Omental fat pad (tissue), 3 donors: ENCODE measurements at regions not wholly inside any gene's neighbourhood (a gene's known extent, or its start where the extent isn't known, plus 50 kb on each side); places are given as distances from the start of the nearest gene placed in this dataset.

ENCODE experiments used
- ATAC-seq: fragments of 150-250 bp; one replicate; pipeline ENCODE4 v1.9.1; 2016; ENCODE audit warnings: mild to moderate bottlenecking, moderate library complexity; ENCODE audit not compliant: low FRiP score
- DNase-seq: peaks from one replicate; pipeline ENCODE4 v3.0.0-alpha.2; 2019; ENCODE audit warnings: low spot score
- CTCF ChIP-seq, 3 donors: fragments of 450-650 bp; IDR thresholded peaks; one replicate each; pipeline ENCODE4 v1.5.1; 2016 to 2017; ENCODE audit warnings: antibody characterized with exemption in 3 of 3, mild to moderate bottlenecking in 3 of 3, moderate library complexity in 2 of 3

DNA sequence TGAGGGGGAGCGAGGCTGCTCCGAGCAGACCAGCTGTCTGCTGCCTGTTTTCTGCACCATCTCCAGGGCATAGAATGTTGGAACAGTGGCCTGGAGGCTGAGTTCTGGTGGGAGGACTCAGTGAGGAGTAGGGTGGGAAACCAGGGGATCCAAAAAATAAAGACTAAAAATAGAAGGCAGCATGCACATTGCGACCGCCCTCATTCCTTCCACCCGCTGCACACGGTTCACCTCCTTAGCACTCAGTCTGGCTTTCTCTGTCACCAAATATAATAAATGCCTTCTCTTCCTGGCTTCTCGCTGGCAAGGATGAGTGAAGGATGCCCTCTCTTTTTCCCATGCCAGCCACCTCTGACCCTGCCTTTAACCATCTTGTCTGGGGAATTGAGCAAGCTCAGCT, 146.2 kb downstream of the AACS start:
- no peak for DNase-seq
- no peak for TF ChIP-seq CTCF (IDR thresholded peaks at IDR 0.05)
- ATAC-seq = peak; percentile 23

DNA sequence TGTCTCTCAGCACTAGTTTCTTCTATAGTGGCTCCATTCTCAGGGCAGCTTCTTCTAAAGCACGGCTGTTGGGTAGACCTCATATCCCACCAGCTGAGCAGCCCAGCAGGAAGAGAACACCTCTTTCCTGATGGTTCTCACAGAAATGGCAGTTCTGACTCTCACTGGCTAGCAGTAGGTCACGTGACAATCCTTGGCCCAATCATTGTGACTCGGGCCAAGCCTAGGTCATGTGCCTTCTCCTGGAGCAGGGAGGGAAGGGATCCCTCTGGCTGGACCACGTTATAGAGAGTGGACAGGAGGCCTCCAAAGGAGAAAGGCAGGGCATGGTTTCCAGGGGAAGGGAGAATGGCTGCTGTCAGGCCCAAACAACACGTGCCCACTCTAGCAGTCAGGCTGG, 149.1 kb downstream of the AACS start:
- TF ChIP-seq CTCF (IDR thresholded peaks at IDR 0.05) = no peak
- ATAC-seq (no peak), DNase-seq (no peak)

GRCh38 chr12:125216756-125217155, 151.5 kb downstream of the AACS start:
- DNase-seq = no peak
- no peak for TF ChIP-seq CTCF (IDR thresholded peaks at IDR 0.05)
- ATAC-seq = no peak

- no peak for TF ChIP-seq CTCF (IDR thresholded peaks at IDR 0.05)
- DNase-seq (no peak), ATAC-seq (no peak)
Observed at GRCh38 chr12:125217308-125217707, 152.1 kb downstream of the AACS start.

- no peak for DNase-seq
- no peak for TF ChIP-seq CTCF (IDR thresholded peaks at IDR 0.05)
- no peak for ATAC-seq
Observed at GRCh38 chr12:125218952-125219351, 153.7 kb downstream of the AACS start.

DNA sequence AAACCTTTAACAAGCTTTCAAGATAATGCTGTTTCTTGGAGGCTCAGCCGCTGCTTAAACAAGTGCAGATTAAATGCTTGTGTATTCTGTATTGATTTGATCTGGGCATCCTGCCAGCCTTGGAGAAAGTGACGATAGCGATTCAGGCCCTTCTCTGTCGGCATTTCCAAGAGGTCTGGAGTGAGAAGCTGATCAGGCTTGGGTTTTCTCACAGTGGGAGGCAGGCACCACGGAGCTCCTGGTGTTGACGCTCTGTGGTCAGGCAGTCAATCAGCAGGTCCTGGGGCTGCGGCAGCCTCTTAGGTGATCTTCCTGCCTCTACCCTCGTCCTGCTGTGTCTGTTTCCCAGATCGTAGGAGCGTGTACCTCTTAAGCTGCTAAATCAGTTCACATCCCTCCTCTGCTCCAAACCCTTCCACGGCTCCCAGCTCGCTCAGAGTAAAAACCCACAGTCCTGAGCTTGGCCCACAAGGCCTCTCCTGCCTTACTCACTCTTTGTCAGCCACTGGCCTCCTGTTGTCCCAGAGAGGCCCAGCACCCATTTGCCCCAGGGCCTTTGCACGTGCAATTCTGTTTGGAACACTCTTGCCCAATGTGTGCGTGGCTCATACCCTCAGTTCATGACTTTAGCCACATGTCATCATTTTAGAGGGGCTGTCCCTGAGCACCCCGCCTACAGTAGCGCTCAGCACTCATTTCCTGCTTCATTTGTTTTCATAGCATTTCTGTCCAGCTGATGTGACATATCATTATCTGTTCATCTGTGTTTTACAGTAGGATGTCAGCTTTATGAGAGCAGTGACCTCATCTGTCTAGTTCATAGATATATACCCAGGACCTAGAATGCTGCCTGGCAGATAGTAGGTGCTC, 155.4 kb downstream of the AACS start:
- TF ChIP-seq CTCF (IDR thresholded peaks at IDR 0.05) = no peak
- DNase-seq = no peak
- no peak for ATAC-seq

- no peak for DNase-seq
- no peak for ATAC-seq
- TF ChIP-seq CTCF (IDR thresholded peaks at IDR 0.05) = no peak
Observed at GRCh38 chr12:125221602-125222001, 156.4 kb downstream of the AACS start.
